HK-2 (cell line): ENCODE measurements at regions not wholly inside any gene's neighbourhood (a gene's known extent, or its start where the extent isn't known, plus 50 kb on each side); places are given as distances from the start of the nearest gene placed in this dataset.
A peak's percentile ranks its signal among the peaks of the same experiment; 100 is the strongest.
"Not testable (repeated sequence)": the region's sequence is repeated elsewhere in the genome, so short reads cannot be mapped to it uniquely, and the experiment has no call there.

ENCODE experiments used
- DNase-seq: peaks from one replicate; pipeline ENCODE4 v3.0.0-alpha.2; 2018; ENCODE audit not compliant: unreplicated experiment

DNA sequence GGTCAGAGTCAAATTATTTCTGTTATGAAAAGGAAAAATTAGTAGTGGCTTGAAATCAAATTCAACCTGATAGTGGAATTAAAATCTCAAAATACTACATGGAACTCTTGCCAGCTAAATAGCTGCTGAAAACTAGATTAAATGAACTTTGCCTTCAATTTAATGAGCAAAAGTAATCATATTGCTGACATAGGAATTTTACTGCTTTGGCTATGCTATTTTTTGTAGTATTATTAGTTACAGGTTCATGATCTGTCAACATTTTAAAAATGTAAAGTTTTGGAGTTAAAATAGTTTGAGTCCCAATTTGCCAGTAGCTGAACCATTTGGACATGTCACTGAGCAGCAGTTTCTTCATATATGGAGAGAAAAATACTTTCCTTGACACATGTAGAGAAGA, 81.4 kb downstream of the RERGL start:
- no peak for DNase-seq

DNA sequence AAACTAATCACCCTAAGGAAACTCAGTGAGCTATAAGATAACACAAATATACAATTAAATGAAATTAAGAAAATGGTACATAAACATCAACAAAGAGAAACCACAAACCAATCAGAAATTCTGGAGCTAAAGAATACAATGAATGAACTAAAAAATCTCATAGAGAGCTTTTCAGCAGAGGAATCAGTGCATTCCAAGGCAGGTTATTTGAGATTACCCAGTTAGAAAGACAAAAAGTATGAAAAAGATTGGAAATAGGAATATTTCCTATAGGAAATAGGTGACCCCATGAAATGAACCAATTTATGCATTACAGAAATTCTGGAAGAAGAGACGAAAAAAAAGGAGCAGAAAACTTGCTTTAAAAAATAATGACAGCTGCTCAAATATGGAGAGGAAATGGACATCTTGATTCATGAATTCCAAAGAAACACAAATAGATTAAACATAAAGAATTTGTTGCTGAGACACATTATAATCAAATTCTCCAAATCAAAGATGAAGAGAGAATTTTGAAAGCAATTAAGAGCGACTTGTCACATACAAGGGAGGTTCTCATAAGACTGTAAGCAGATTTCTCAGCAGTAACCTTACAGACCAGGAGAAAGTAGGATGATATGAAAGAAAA, 90.7 kb downstream of the RERGL start:
- no peak for DNase-seq

DNA sequence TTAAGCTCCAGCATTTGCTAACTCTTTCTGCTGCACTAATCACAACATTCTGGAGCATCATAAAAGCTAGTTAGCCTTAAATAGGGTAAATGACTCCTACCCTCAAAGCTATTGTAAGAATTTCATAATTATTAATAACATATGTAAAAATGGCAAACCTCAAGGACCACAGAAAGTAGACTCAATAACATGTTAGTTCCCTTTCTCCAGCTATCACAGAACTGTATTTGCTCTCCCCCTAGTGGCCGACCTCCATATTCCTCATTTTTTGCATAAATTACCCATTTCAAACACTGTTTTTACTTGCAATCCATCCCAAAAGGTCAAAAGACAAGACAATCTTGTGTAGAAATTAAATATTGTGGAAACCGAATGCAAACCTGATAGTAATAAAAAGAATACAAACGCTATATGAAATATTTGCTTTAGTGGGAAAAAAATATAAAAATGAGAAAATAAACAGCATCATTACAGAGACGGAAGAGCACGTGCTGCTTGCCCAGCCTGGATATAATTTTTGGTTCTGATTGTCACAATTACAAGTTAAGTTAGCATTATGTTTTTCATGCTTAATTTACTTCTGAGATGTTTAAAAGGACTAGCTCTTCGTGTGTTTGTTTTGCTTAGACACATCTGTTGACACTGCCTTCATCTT, 97.9 kb downstream of the RERGL start:
- DNase-seq: peak; percentile 25

DNA sequence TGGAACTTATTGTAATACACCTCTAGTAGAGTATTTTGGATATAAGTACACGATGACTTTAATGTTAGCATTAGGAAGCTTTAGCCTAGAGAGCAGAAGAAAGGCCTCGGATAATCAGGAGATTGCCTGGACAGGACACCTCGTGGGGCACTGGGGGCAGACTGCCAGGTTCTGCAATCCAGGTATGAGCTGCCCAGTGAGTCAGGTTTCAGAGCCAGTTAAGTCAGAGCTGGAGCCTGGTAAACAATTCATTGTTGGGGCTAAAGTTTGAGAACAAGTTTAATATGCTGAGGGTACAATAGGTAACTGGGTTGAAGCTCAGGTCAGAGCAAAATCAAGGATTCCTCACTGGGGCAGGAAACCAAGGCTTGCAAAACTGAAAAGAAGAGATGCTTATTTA, 107.4 kb downstream of the RERGL start:
- DNase-seq: no peak

GRCh38 chr12:17976202-17976601, 113.8 kb downstream of the RERGL start:
- DNase-seq: no peak

DNA sequence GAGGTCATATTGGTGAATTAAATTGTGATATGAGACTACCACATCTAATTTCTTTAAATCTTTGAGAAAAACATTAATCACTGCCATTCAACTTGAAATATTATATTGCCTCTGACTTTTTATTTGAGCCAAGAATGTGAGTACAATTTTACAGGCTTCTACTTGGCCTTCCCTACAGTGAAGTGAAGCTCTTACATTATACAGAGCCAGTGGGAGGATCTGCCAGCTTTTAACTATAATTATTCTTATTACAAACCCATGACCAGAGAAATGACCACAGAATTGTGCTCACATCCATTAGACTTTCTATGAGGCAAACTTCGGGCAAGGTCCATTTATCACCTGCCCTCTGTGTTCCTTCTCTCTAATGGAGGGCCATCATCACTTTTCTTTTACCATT, 114.2 kb downstream of the RERGL start:
- no peak for DNase-seq

GRCh38 chr12:17975239-17975638, 114.8 kb downstream of the RERGL start:
- no peak for DNase-seq

DNA sequence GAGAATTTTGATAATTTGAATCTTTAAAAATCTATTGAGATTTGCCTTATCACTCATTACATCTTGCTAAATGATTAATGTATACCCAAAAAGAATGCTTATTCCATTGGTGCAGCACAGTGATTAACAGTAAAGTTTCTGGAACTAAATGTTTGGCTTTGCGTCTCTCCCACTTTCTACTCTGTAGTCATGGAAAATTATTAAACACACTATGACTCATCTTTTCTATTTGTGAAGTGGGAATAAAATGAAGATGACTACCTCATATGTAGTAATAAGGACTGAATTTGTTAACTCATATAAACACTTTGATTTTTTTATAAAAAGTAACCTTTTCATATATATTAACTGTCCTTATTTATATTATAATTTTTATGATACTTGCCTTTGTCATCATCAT, 118.1 kb downstream of the RERGL start:
- DNase-seq: no peak

GRCh38 chr12:17954788-17955187, 135.2 kb downstream of the RERGL start:
- DNase-seq: no peak

DNA sequence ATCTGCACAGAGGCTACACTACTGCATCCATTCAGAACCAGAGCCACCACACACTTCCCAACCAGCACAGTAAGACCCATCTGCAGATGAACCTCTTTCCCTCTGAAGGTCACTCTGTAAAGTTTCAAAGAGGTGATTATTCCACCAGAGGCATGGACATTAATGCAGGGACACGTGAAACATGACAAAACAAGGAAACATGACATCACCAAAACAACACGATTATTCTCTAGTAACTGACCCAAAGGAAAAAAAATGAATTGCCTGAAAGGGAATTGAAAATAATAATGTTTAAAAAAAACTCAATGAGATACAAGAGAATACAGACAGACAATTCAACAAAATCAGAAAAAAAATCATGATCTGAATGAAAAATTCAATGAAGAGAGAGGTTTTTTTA, 139.1 kb downstream of the RERGL start:
- no peak for DNase-seq

- DNase-seq: no peak
These were observed 140.3 kb downstream of the RERGL start for GRCh38 chr12:17949558-17950141.

DNA sequence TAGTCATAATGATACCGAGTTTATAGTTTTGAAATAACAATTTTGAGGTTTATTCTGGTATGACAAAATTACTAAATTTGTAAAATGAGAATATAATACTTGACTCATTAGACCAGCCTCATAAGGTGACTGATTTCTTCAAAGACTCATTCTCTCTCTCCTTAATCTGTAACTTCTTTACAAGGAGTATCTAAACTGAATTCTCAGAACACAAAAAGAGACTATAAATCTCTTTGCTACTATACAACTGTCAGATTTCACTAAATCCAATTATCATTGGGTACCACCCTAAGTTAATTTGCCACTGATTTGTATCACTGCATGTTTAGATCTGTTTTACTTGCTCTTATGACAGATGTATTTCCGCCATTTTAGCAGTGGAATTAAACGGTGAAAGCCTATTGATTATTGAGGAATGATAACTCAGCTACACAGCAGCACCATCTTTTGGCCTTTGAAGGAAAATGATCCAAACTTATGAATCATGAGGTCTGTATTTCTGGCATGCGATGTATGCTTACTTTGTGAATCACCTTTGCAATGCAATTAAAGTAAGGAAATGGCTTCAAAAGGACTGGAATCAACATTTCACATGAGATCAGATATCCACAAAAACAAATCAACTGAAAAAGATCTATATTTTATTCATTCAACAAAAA, 161.2 kb downstream of the RERGL start:
- DNase-seq: no peak

DNA sequence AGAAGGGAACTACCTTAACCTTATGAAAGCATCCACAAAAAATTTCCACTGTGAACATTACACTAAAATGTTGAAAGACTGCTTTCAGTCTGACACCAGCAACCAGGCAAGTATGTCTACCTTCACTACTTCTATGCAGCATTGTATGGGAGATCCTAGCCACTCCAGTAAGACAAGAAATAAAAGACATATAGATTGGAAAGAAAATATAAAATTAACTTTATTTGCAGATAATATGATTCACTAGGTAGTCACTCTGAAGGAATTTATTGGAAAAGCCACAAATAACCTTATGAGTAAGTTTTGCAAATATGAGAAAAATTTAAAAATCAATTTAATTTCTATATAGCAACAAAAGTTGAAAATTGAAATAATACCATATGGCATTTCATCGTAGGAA, 172.0 kb downstream of the RERGL start:
- DNase-seq: no peak

- no peak for DNase-seq
These were observed 205.4 kb downstream of the RERGL start for GRCh38 chr12:17884581-17884980.

GRCh38 chr12:17878714-17879113, 211.3 kb downstream of the RERGL start:
- no peak for DNase-seq

GRCh38 chr12:17875230-17875629, 214.8 kb downstream of the RERGL start:
- DNase-seq: no peak

DNA sequence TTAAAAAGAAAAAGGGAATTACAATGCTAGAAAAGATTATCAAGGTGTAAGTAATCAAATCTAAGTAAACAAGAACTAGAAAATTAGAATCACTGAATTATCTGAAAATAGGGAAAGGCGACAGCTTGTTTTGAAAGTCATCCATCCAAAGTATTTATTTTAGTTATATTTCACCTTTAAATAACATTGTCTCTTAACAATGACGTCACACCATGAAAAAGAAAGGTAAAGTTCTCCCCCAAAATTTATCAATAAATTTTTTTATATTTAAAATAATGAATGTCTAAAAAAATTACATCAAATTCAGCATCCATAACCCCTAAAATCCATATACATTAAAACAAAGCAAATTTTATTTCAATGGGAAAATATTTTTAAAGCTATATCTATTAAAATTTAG, 223.2 kb downstream of the RERGL start:
- no peak for DNase-seq

- not testable (repeated sequence) for DNase-seq
These were observed 234.4 kb downstream of the RERGL start for GRCh38 chr12:17855548-17855947.

DNA sequence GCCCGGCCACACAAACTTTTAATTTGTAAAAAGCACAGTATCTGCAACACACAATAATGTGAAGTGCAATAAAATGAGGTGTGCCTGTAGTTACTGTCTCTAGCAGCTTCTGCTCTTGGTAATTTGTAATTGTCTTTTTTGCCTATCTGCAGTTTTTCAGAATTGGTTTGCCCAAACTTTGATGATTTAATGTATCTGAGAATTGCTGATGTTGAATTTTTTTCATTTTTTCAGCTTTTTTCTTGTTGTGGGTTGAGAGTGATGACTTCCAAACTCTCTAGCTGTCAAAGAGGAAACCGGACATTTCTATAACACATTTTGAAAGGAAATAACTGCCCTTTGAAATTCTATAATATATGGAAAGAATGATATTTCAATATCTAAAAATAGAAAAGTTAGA, 236.9 kb downstream of the RERGL start:
- DNase-seq: no peak

DNA sequence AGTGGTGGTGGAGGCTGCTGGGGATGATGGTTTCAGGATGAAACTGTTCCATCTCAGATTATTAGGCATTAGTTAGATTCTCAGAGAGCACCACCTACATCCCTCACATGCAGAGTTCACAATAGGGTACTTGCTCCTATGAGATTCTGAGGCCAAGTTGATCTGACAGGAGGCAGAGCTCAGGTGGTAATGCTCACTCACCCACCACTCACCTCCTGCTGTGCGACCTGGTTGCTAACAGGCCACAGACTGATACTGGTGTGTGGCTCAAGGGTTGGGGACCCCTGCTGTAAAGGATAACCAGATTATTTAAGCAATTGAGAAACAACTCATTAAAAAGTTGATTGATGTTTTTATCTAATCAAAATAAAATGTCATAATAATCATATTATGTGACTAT, 248.5 kb downstream of the RERGL start:
- DNase-seq: no peak

DNA sequence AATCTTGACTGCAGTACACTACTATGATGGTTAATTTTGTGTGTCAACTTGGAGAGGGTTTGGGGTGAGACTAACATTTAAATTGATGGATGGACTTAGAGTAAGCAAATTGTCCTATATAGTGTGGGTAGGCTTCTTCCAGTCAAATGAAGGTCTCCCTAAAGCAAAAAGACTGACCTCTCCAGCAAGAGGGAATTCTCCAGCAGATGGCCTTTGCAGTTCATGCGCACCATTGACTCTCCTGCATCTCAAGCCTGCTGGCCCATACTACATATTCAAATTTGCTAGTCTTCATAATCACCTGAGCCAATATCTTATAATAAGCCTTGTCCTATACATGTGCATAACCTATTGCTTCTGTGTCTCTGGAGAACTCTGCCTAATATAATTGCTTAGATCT, 260.2 kb downstream of the RERGL start:
- no peak for DNase-seq

- DNase-seq: no peak
These were observed 271.1 kb downstream of the RERGL start for GRCh38 chr12:17818931-17819330.

DNA sequence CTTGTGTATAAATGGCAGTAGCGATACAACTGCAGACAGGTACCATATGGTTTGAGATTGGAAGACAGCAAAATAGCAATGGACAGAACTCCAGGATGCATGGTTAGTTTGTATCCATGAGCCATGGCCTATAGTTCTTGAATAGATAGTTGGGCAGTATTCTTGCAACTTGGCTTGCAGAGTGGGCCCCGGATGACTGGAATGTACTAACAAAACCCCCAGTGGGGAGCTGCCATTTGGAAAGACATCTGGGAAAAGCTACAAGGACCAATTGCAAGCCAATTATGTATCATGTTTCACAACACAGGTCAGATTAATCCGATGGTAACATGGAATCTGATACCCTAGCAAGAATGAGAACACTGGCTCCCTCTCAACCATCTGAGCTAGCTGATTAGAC, 279.6 kb downstream of the RERGL start:
- DNase-seq: no peak
